Breast epithelium (tissue), 3 donors: ENCODE measurements at regions not wholly inside any gene's neighbourhood (a gene's known extent, or its start where the extent isn't known, plus 50 kb on each side); places are given as distances from the start of the nearest gene placed in this dataset.

Experiments
- POLR2A ChIP-seq: fragments of 450-650 bp; IDR thresholded peaks from one replicate; pipeline ENCODE4 v1.6.1; 2016; ENCODE audit warnings: antibody characterized with exemption, mild to moderate bottlenecking, moderate library complexity
- POLR2AphosphoS5 ChIP-seq, 3 donors: sonication (generic); formaldehyde crosslinking; IDR thresholded peaks; one replicate each; pipeline ENCODE4 v1.6.1; 2017; ENCODE audit warnings: antibody characterized with exemption in 3 of 3
- TF ChIP-seq, protein P1 (sequence below), 3 donors: fragments of 450-650 bp; IDR thresholded peaks; one replicate each; pipeline ENCODE4 v1.5.1; 2016 to 2017; ENCODE audit warnings: antibody characterized with exemption in 3 of 3, mild to moderate bottlenecking in 3 of 3, moderate library complexity in 3 of 3

DNA sequence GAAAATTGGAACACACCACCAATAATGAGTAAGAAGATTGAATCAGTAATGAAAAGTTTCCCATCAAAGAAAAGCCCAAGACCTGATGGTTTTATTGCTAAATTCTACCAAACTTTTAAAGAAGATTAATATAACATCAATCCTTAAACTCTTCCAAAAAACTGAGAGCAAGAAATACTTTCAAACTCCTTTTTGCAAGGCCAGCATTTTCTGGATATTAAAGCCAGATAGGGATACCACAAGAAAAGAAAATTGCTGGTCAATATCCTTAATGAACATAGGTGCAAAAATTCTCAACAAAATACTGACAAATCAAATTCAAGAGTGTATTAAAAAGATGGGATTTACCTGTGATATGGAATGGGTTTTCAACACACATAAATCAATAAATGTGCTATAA lies 484.6 kb downstream of the ANKRD50 start:
- TF ChIP-seq, protein P1, sequence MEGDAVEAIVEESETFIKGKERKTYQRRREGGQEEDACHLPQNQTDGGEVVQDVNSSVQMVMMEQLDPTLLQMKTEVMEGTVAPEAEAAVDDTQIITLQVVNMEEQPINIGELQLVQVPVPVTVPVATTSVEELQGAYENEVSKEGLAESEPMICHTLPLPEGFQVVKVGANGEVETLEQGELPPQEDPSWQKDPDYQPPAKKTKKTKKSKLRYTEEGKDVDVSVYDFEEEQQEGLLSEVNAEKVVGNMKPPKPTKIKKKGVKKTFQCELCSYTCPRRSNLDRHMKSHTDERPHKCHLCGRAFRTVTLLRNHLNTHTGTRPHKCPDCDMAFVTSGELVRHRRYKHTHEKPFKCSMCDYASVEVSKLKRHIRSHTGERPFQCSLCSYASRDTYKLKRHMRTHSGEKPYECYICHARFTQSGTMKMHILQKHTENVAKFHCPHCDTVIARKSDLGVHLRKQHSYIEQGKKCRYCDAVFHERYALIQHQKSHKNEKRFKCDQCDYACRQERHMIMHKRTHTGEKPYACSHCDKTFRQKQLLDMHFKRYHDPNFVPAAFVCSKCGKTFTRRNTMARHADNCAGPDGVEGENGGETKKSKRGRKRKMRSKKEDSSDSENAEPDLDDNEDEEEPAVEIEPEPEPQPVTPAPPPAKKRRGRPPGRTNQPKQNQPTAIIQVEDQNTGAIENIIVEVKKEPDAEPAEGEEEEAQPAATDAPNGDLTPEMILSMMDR (IDR thresholded peaks at IDR 0.05), result no peak
- TF ChIP-seq POLR2A, result no peak
- TF ChIP-seq POLR2AphosphoS5 (IDR thresholded peaks at IDR 0.05), result no peak
